ENCODE measurements at regions not wholly inside any gene's neighbourhood (a gene's known extent, or its start where the extent isn't known, plus 50 kb on each side); places are given as distances from the start of the nearest gene placed in this dataset.

- 93% methylated on average over 7 of the region's 7 CpGs for WGBS
- DNase-seq (ENCODE audit: low spot score), result no peak
- Histone ChIP-seq H3K4me3 (ENCODE audit: low read depth in 1 of 3, low read length in 3 of 3) (no peak overlapping the region), H3K36me3 (ENCODE audit: control insufficient read depth in 4 of 4, insufficient read depth in 3 of 4, low read depth in 1 of 4, low read length in 3 of 4) (no peaks in the 10 kb centered on the region), H3K9ac (ENCODE audit: low read depth in 1 of 2, low read length in 2 of 2) (no peak overlapping the region), H3K4me1 (ENCODE audit: control insufficient read depth in 4 of 4, insufficient read depth in 4 of 4, low read length in 3 of 4) (no peaks in the 10 kb centered on the region), H3K27me3 (ENCODE audit: control insufficient read depth in 4 of 4, insufficient read depth in 4 of 4, low read length in 3 of 4) (peaks cover 0 to 4% (median 0%) of the 10 kb centered on the region in 4 donors), H3K9me3 (ENCODE audit: control insufficient read depth in 4 of 4, low read length in 3 of 4) (no peaks in the 10 kb centered on the region), H3K27ac (ENCODE audit: low read depth in 1 of 2, low read length in 2 of 2) (no peak overlapping the region)
- TF ChIP-seq FOXA2 (IDR thresholded peaks at IDR 0.05) (no peak), RXRA (IDR thresholded peaks at IDR 0.05) (no peak), HNF4A (conservative IDR thresholded peaks at IDR 0.05) (no peak), RAD21 (IDR thresholded peaks at IDR 0.05) (no peak), SP1 (IDR thresholded peaks at IDR 0.05) (no peak)
- TF ChIP-seq, protein P1, sequence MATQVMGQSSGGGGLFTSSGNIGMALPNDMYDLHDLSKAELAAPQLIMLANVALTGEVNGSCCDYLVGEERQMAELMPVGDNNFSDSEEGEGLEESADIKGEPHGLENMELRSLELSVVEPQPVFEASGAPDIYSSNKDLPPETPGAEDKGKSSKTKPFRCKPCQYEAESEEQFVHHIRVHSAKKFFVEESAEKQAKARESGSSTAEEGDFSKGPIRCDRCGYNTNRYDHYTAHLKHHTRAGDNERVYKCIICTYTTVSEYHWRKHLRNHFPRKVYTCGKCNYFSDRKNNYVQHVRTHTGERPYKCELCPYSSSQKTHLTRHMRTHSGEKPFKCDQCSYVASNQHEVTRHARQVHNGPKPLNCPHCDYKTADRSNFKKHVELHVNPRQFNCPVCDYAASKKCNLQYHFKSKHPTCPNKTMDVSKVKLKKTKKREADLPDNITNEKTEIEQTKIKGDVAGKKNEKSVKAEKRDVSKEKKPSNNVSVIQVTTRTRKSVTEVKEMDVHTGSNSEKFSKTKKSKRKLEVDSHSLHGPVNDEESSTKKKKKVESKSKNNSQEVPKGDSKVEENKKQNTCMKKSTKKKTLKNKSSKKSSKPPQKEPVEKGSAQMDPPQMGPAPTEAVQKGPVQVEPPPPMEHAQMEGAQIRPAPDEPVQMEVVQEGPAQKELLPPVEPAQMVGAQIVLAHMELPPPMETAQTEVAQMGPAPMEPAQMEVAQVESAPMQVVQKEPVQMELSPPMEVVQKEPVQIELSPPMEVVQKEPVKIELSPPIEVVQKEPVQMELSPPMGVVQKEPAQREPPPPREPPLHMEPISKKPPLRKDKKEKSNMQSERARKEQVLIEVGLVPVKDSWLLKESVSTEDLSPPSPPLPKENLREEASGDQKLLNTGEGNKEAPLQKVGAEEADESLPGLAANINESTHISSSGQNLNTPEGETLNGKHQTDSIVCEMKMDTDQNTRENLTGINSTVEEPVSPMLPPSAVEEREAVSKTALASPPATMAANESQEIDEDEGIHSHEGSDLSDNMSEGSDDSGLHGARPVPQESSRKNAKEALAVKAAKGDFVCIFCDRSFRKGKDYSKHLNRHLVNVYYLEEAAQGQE (IDR thresholded peaks at IDR 0.05), result no peak
These were observed 69.4 kb downstream of the BMP2 start for GRCh38 chr20:6836821-6837374.

- no peaks in the 10 kb centered on the region for H3K9me3 ChIP-seq (ENCODE audit: control insufficient read depth in 4 of 4, low read length in 3 of 4)
- no peak overlapping the region for H3K4me3 ChIP-seq (ENCODE audit: low read depth in 1 of 3, low read length in 3 of 3)
- no peaks in the 10 kb centered on the region for H3K4me1 ChIP-seq (ENCODE audit: control insufficient read depth in 4 of 4, insufficient read depth in 4 of 4, low read length in 3 of 4)
- no peak for DNase-seq (ENCODE audit: low spot score)
- no peak overlapping the region for H3K9ac ChIP-seq (ENCODE audit: low read depth in 1 of 2, low read length in 2 of 2)
- no peak overlapping the region for H3K27ac ChIP-seq (ENCODE audit: low read depth in 1 of 2, low read length in 2 of 2)
- H3K27me3 ChIP-seq (ENCODE audit: control insufficient read depth in 4 of 4, insufficient read depth in 4 of 4, low read length in 3 of 4), result peaks cover 0 to 4% (median 0%) of the 10 kb centered on the region in 4 donors
- no peaks in the 10 kb centered on the region for H3K36me3 ChIP-seq (ENCODE audit: control insufficient read depth in 4 of 4, insufficient read depth in 3 of 4, low read depth in 1 of 4, low read length in 3 of 4)
- WGBS, result 68% methylated on average over 2 of the region's 2 CpGs
- TF ChIP-seq FOXA2 (IDR thresholded peaks at IDR 0.05) (no peak), EGR1 (IDR thresholded peaks at IDR 0.05; ENCODE audit: low read depth in 2 of 2) (no peak), HNF4G (IDR thresholded peaks at IDR 0.05) (no peak), YY1 (IDR thresholded peaks at IDR 0.05) (no peak)
- TF ChIP-seq, protein P2, sequence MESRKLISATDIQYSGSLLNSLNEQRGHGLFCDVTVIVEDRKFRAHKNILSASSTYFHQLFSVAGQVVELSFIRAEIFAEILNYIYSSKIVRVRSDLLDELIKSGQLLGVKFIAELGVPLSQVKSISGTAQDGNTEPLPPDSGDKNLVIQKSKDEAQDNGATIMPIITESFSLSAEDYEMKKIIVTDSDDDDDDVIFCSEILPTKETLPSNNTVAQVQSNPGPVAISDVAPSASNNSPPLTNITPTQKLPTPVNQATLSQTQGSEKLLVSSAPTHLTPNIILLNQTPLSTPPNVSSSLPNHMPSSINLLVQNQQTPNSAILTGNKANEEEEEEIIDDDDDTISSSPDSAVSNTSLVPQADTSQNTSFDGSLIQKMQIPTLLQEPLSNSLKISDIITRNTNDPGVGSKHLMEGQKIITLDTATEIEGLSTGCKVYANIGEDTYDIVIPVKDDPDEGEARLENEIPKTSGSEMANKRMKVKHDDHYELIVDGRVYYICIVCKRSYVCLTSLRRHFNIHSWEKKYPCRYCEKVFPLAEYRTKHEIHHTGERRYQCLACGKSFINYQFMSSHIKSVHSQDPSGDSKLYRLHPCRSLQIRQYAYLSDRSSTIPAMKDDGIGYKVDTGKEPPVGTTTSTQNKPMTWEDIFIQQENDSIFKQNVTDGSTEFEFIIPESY (IDR thresholded peaks at IDR 0.05), result no peak
- TF ChIP-seq, protein P3, sequence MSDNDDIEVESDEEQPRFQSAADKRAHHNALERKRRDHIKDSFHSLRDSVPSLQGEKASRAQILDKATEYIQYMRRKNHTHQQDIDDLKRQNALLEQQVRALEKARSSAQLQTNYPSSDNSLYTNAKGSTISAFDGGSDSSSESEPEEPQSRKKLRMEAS (IDR thresholded peaks at IDR 0.05), result no peak
These were observed 70.2 kb downstream of the BMP2 start for GRCh38 chr20:6837730-6838129.

GRCh38 chr20:6838181-6838826 lies 70.8 kb downstream of the BMP2 start:
- no peak for DNase-seq (ENCODE audit: low spot score)
- H3K27me3 ChIP-seq (ENCODE audit: control insufficient read depth in 4 of 4, insufficient read depth in 4 of 4, low read length in 3 of 4), result peaks cover 0 to 4% (median 0%) of the 10 kb centered on the region in 4 donors
- H3K9ac ChIP-seq (ENCODE audit: low read depth in 1 of 2, low read length in 2 of 2), result no peak overlapping the region
- H3K4me1 ChIP-seq (ENCODE audit: control insufficient read depth in 4 of 4, insufficient read depth in 4 of 4, low read length in 3 of 4), result no peaks in the 10 kb centered on the region
- no peaks in the 10 kb centered on the region for H3K9me3 ChIP-seq (ENCODE audit: control insufficient read depth in 4 of 4, low read length in 3 of 4)
- 82% methylated on average over 11 of the region's 11 CpGs for WGBS
- no peak overlapping the region for H3K27ac ChIP-seq (ENCODE audit: low read depth in 1 of 2, low read length in 2 of 2)
- no peaks in the 10 kb centered on the region for H3K36me3 ChIP-seq (ENCODE audit: control insufficient read depth in 4 of 4, insufficient read depth in 3 of 4, low read depth in 1 of 4, low read length in 3 of 4)
- H3K4me3 ChIP-seq (ENCODE audit: low read depth in 1 of 3, low read length in 3 of 3), result no peak overlapping the region
- TF ChIP-seq JUND (IDR thresholded peaks at IDR 0.05) (no peak), EGR1 (IDR thresholded peaks at IDR 0.05; ENCODE audit: low read depth in 2 of 2) (no peak), ATF3 (IDR thresholded peaks at IDR 0.05) (no peak), TAF1 (conservative IDR thresholded peaks at IDR 0.05) (no peak), HNF4G (IDR thresholded peaks at IDR 0.05) (no peak), FOXA2 (IDR thresholded peaks at IDR 0.05) (no peak), FOXA1 (IDR thresholded peaks at IDR 0.05) (no peak), RXRA (IDR thresholded peaks at IDR 0.05) (no peak), HNF4A (conservative IDR thresholded peaks at IDR 0.05) (no peak), NR2F2 (IDR thresholded peaks at IDR 0.05) (no peak)
- TF ChIP-seq, protein P3 (IDR thresholded peaks at IDR 0.05), result no peak
- TF ChIP-seq, protein P2 (IDR thresholded peaks at IDR 0.05), result no peak

Measured in liver (tissue), 7 donors.